ENCODE measurements at regions not wholly inside any gene's neighbourhood (a gene's known extent, or its start where the extent isn't known, plus 50 kb on each side); places are given as distances from the start of the nearest gene placed in this dataset.

GRCh38 chrX:3951859-3952258 is 238.4 kb upstream of the PRKX start:
- Histone ChIP-seq H3K9me2 (ENCODE audit: insufficient read depth, low read length) (no peaks in the 10 kb centered on the region), H3K9me3 (ENCODE audit: low read length) (no peaks in the 10 kb centered on the region), H2AFZ (ENCODE audit: low read depth, low read length) (no peak overlapping the region), H3K4me3 (ENCODE audit: low read length) (no peak overlapping the region), H4K20me1 (ENCODE audit: insufficient read depth) (no peaks in the 10 kb centered on the region), H3K27ac (ENCODE audit: low read length) (no peak overlapping the region), H3F3A (ENCODE audit: insufficient read depth, low read length, poor library complexity, severe bottlenecking) (no peaks in the 10 kb centered on the region), H3K27me3 (ENCODE audit: insufficient read depth, low read depth, low read length) (no peaks in the 10 kb centered on the region), H3K9ac (ENCODE audit: low read length) (no peak overlapping the region), H3K4me2 (ENCODE audit: low read length) (no peak overlapping the region), H3K79me2 (replicated peaks; ENCODE audit: insufficient read depth, low read length) (no peaks in the 10 kb centered on the region), H3K36me3 (ENCODE audit: insufficient read depth, low read length) (no peaks in the 10 kb centered on the region)
- no peak for TF ChIP-seq TAF1 (IDR thresholded peaks at IDR 0.05; ENCODE audit: low read depth)
- TF ChIP-seq EZH2 (IDR thresholded peaks at IDR 0.05; ENCODE audit: borderline replicate concordance, insufficient read depth, low read length, poor library complexity, severe bottlenecking): no peak
- no peak for TF ChIP-seq EP300 (conservative IDR thresholded peaks at IDR 0.05; ENCODE audit: poor library complexity, severe bottlenecking)
- TF ChIP-seq REST (IDR thresholded peaks at IDR 0.05; ENCODE audit: borderline replicate concordance): no peak
- no peak for TF ChIP-seq MXI1 (conservative IDR thresholded peaks at IDR 0.05; ENCODE audit: poor library complexity, severe bottlenecking)
- no peak for TF ChIP-seq RAD21 (conservative IDR thresholded peaks at IDR 0.05)
- TF ChIP-seq POLR2AphosphoS5 (IDR thresholded peaks at IDR 0.05): no peak
- TF ChIP-seq SMC3 (conservative IDR thresholded peaks at IDR 0.05; ENCODE audit: poor library complexity): no peak
- no peak for TF ChIP-seq CTCF (IDR thresholded peaks at IDR 0.05; ENCODE audit: poor library complexity, severe bottlenecking)

GRCh38 chrX:3950373-3950772 is 236.9 kb upstream of the PRKX start:
- Histone ChIP-seq H3K36me3 (ENCODE audit: insufficient read depth, low read length) (no peaks in the 10 kb centered on the region), H3K79me2 (replicated peaks; ENCODE audit: insufficient read depth, low read length) (no peaks in the 10 kb centered on the region), H3K9ac (ENCODE audit: low read length) (no peak overlapping the region), H3K4me3 (ENCODE audit: low read length) (no peak overlapping the region), H3F3A (ENCODE audit: insufficient read depth, low read length, poor library complexity, severe bottlenecking) (no peaks in the 10 kb centered on the region), H3K9me2 (ENCODE audit: insufficient read depth, low read length) (no peaks in the 10 kb centered on the region), H2AFZ (ENCODE audit: low read depth, low read length) (no peak overlapping the region), H3K27me3 (ENCODE audit: insufficient read depth, low read depth, low read length) (no peaks in the 10 kb centered on the region), H3K9me3 (ENCODE audit: low read length) (no peaks in the 10 kb centered on the region), H4K20me1 (ENCODE audit: insufficient read depth) (no peaks in the 10 kb centered on the region), H3K27ac (ENCODE audit: low read length) (no peak overlapping the region), H3K4me2 (ENCODE audit: low read length) (no peak overlapping the region)
- TF ChIP-seq EP300 (conservative IDR thresholded peaks at IDR 0.05; ENCODE audit: poor library complexity, severe bottlenecking) (no peak), MXI1 (conservative IDR thresholded peaks at IDR 0.05; ENCODE audit: poor library complexity, severe bottlenecking) (no peak), EZH2 (IDR thresholded peaks at IDR 0.05; ENCODE audit: borderline replicate concordance, insufficient read depth, low read length, poor library complexity, severe bottlenecking) (no peak), CTCF (IDR thresholded peaks at IDR 0.05; ENCODE audit: poor library complexity, severe bottlenecking) (no peak)

All from neural cell (in vitro differentiated cells).